Ovary (tissue), 7 donors: ENCODE measurements at regions not wholly inside any gene's neighbourhood (a gene's known extent, or its start where the extent isn't known, plus 50 kb on each side); places are given as distances from the start of the nearest gene placed in this dataset.

ENCODE experiments used
- DNase-seq, 5 donors: peaks; one replicate each; pipeline ENCODE4 v3.0.0-alpha.2; 2019 to 2020
- H3K27ac ChIP-seq, 2 donors: fragments of 200-600 bp; one replicate each; pipeline versions ENCODE4 v1.5.1 to v1.8.0; 2019 to 2022
- H3K27me3 ChIP-seq: fragments of 200-600 bp; one replicate; pipeline ENCODE4 v1.8.0; 2022
- H3K36me3 ChIP-seq: fragments of 200-600 bp; sonication (generic); one replicate; pipeline ENCODE4 v1.5.1; 2019
- H3K4me1 ChIP-seq: one replicate; pipeline ENCODE4 v1.8.1; 2013; ENCODE audit warnings: mild to moderate bottlenecking, moderate library complexity; ENCODE audit not compliant: insufficient read depth
- H3K4me3 ChIP-seq: fragments of 200-600 bp; sonication (generic); one replicate; pipeline ENCODE4 v1.5.1; 2017
- H3K9me3 ChIP-seq, 2 donors: fragments of 200-600 bp in 1 of 2; sonication (generic) in 1 of 2; one replicate each; pipeline versions ENCODE4 v1.5.1 to v1.8.1; 2013 to 2019; ENCODE audit warnings: mild to moderate bottlenecking in 1 of 2, moderate library complexity in 1 of 2
- EP300 ChIP-seq: sonication (generic); formaldehyde crosslinking; IDR thresholded peaks from one replicate; pipeline ENCODE4 v1.6.1; 2017; ENCODE audit warnings: antibody characterized with exemption
- POLR2A ChIP-seq: fragments of 450-650 bp; IDR thresholded peaks from one replicate; pipeline ENCODE4 v1.6.1; 2017; ENCODE audit warnings: antibody characterized with exemption, mild to moderate bottlenecking, moderate library complexity
- WGBS, 3 donors: extraction: QIAGEN DNeasy Blood & Tissue Kit in 1 of 3; methylation state at CpG; one replicate each; pipeline versions ENCODE4 v1.1.5 to v1.1.7; 2013 to 2017; 5-methylcytosine and 5-hydroxymethylcytosine counted together
- intact Hi-C, 4 donors: fragments of 100-400 bp; cut with DNase I; formaldehyde crosslinking; loops; one replicate each; pipeline versions ENCODE4 v1.11.0 to v1.15.1; 2022 to 2023
- TF ChIP-seq, protein P1 (sequence below), 3 donors: fragments of 450-650 bp in 2 of 3; fragments of 200-600 bp in 1 of 3; IDR thresholded peaks; one replicate each; pipeline versions ENCODE4 v1.5.1 to v1.8.0; 2016 to 2022; ENCODE audit warnings: antibody characterized with exemption in 3 of 3, mild to moderate bottlenecking in 1 of 3
- donor health status: DM: no; HTN: no; CAD: no; lungs with moderate emphysema.
- donor health status: DM: no; HTN: no; CAD: no.
- donor health status: Bipolar disorder and iron deficiency.
- donor health status: DM: no; HTN: no; CAD: no.
- donor health status: DM: yes; HTN: yes; CAD: no.

DNA sequence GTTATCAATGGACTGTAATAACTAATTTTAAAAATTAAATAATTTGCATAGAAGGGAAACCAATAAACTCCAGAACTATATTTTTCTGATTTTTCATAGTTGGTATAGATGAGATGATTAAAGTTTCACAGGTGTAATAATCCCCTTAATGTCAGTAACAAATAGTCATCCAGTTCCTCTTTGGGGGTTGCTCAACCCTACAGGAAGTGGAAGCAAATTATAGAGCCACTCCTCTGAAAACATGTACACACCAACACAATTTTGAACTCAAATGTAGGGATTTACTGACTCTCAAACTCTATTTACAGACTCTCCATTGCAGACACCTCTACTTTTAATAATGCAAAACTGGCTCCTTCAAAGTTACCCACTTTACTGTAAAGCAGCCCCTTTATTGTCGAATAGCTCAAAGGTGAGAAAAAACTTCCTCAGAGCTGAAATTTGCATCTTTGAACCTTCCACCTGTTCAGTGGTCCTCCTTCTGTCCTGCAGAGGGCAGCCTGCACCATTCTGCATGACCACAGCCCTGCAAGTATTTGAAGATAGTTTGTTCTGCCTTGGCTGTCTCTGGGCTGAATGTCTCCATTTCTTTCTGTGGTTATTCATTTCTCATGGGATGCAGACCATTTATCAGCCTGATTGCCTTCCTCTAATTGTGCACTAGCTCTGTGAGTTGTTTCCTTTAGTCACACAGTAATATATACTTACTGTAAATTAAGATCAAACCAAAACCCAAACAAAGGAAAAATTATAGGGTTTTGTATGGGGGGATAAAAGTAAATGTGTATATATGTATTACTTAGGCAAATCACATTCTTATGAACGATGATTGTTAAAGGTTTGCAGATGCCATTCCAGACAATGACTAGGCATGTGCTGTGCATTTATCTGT, 383.2 kb upstream of the SGCD start:
- intact Hi-C loops, result loop anchor here in 1 of 4 donors (10.0 kb wide), 1 partner anchor 881 kb away; no protein-coding TSS in a partner anchor

DNA sequence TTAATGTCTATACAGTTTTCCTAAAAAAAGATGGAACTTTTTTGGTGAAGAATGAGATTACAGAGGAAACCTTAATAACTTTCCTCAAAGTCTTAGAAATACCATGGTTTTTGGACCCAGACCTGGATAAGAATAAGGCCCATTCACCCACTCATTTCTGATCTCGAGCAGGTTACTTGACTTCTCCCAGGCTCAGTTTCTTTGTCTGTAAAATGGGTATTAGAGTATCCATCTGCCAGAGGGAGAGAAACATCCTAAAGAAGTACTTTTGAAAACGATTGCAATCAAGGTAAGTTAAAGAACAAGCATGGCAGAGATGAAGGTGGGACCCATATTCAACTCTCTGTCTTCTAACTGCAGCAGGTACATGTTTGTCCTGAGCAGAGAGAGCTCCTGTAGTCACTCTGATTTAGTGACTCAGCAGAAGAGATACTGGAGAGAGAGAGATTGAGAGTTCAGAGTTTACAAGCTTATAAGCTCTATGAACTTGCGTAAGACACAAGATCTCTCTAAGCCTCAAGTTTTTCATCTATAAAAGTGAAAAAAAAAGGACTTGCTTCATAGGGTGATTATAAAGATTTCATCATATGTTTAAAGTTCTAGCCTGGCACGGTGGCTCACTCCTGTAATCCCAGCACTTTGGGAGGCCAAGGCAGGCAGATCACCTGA, 379.4 kb upstream of the SGCD start:
- intact Hi-C loops, result loop anchor here in 1 of 4 donors (10.0 kb wide), 1 partner anchor 877 kb away; no protein-coding TSS in a partner anchor
- Histone ChIP-seq H3K36me3 (no peaks in the 10 kb centered on the region), H3K27ac (no peak overlapping the region), H3K4me1 (no peaks in the 10 kb centered on the region), H3K4me3 (no peak overlapping the region), H3K27me3 (no peaks in the 10 kb centered on the region), H3K9me3 (no peaks in the 10 kb centered on the region)
- TF ChIP-seq EP300 (no peak), POLR2A (no peak)
- TF ChIP-seq, protein P1, sequence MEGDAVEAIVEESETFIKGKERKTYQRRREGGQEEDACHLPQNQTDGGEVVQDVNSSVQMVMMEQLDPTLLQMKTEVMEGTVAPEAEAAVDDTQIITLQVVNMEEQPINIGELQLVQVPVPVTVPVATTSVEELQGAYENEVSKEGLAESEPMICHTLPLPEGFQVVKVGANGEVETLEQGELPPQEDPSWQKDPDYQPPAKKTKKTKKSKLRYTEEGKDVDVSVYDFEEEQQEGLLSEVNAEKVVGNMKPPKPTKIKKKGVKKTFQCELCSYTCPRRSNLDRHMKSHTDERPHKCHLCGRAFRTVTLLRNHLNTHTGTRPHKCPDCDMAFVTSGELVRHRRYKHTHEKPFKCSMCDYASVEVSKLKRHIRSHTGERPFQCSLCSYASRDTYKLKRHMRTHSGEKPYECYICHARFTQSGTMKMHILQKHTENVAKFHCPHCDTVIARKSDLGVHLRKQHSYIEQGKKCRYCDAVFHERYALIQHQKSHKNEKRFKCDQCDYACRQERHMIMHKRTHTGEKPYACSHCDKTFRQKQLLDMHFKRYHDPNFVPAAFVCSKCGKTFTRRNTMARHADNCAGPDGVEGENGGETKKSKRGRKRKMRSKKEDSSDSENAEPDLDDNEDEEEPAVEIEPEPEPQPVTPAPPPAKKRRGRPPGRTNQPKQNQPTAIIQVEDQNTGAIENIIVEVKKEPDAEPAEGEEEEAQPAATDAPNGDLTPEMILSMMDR (IDR thresholded peaks at IDR 0.05), result no peak
- 88 to 90% (median 88%) methylated on average over 4 of the region's 4 CpGs for WGBS, 3 donors
- no peak for DNase-seq

More for the DNA sequence above, 383.2 kb upstream of the SGCD start:
- peak; percentile 36 to 69 (median 46) for DNase-seq
- H3K4me3 ChIP-seq, result no peak overlapping the region
- H3K36me3 ChIP-seq, result no peaks in the 10 kb centered on the region
- no peak overlapping the region for H3K27ac ChIP-seq
- H3K27me3 ChIP-seq, result no peaks in the 10 kb centered on the region
- WGBS, 3 donors, result 29 to 43% (median 33%) methylated on average over 2 of the region's 2 CpGs
- no peaks in the 10 kb centered on the region for H3K4me1 ChIP-seq
- no peaks in the 10 kb centered on the region for H3K9me3 ChIP-seq
- no peak for TF ChIP-seq EP300
- TF ChIP-seq, protein P1 (IDR thresholded peaks at IDR 0.05), result peak; percentile 29 to 49 (median 32)

DNA sequence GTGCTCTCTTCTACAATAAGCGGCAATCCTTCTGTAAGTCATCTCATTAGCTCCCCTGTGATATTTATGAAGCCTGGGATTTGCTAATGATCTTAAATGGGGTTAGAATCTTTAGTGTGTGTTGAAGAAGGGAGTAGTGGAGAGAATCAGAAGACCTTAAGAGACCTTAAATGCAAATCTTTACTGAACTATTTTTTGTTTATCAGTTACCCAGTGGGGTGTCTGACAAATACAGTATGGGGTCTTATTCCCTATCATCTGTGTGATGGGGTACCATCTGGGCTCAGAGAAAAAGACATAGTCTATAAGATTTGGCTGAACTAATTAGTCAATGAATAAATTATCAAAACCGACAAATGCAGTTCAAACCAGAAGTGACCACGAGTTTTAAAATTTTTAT, 378.4 kb upstream of the SGCD start:
- DNase-seq, result no peak
- H3K4me3 ChIP-seq, result no peak overlapping the region
- no peaks in the 10 kb centered on the region for H3K9me3 ChIP-seq
- H3K4me1 ChIP-seq, result no peaks in the 10 kb centered on the region
- no peaks in the 10 kb centered on the region for H3K36me3 ChIP-seq
- intact Hi-C loops, result loop anchor here in 1 of 4 donors (10.0 kb wide), 1 partner anchor 876 kb away; no protein-coding TSS in a partner anchor
- H3K27me3 ChIP-seq, result no peaks in the 10 kb centered on the region
- TF ChIP-seq EP300 (no peak), POLR2A (no peak)
- TF ChIP-seq, protein P1 (IDR thresholded peaks at IDR 0.05), result no peak
- H3K27ac ChIP-seq, result no peak overlapping the region
- 74 to 85% (median 79%) methylated on average over 3 of the region's 3 CpGs for WGBS, 3 donors

DNA sequence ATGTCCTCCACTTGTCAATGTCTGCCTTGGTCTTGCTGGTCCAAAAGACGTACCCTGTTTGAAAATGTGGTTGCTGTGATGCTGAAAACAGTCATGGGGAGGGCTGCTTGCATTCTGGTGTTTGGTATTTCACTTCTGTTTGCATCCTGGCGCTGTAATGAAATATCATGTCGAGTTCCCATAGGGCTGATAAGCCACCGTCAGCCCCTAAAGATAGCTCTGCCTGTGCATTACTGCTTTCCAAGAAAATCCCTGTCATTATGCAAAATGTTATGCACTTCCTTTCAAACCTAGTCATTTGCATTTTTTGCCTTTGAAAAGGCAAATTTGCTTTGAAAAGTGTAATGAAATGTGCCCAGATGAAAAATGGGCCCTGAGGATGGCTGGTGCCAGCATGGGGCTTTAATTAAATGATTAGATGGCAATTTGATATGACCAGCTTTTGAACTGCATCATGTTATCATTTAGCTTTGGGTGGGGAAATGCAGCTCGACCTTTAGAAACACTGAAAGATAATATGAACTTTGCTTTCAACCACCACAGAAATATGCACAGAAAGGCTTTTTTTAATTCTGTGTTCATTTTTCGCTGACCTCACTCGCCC, 374.4 kb upstream of the SGCD start:
- Histone ChIP-seq H3K4me3 (no peak overlapping the region), H3K27ac (no peak overlapping the region), H3K27me3 (no peaks in the 10 kb centered on the region), H3K9me3 (no peaks in the 10 kb centered on the region), H3K4me1 (no peaks in the 10 kb centered on the region), H3K36me3 (no peaks in the 10 kb centered on the region)
- intact Hi-C loops, result no loop called here
- DNase-seq, result no peak
- TF ChIP-seq POLR2A, result no peak
- TF ChIP-seq EP300, result no peak
- TF ChIP-seq, protein P1 (IDR thresholded peaks at IDR 0.05), result no peak
- 77 to 78% (median 78%) methylated on average over 7 of the region's 7 CpGs for WGBS, 3 donors
